ENCODE measurements at regions not wholly inside any gene's neighbourhood (a gene's known extent, or its start where the extent isn't known, plus 50 kb on each side); places are given as distances from the start of the nearest gene placed in this dataset.

GRCh38 chr3:70899816-70900215 is 587.4 kb upstream of the MDFIC2 start:
- DNase-seq: no peak

- no peak for DNase-seq
These were observed 577.6 kb upstream of the MDFIC2 start for GRCh38 chr3:70890020-70890394.

- no peak for DNase-seq
These were observed 577.0 kb upstream of the MDFIC2 start for GRCh38 chr3:70889162-70890019.

- DNase-seq: no peak
These were observed 573.2 kb upstream of the MDFIC2 start for GRCh38 chr3:70885636-70886035.

GRCh38 chr3:70882104-70882503 is 569.7 kb upstream of the MDFIC2 start:
- no peak for DNase-seq

GRCh38 chr3:70880421-70880820 is 568.0 kb upstream of the MDFIC2 start:
- DNase-seq: no peak

GRCh38 chr3:70876154-70876553 is 563.7 kb upstream of the MDFIC2 start:
- no peak for DNase-seq

GRCh38 chr3:70874196-70874595 is 561.8 kb upstream of the MDFIC2 start:
- no peak for DNase-seq

GRCh38 chr3:70873686-70874085 is 561.2 kb upstream of the MDFIC2 start:
- DNase-seq: no peak

- no peak for DNase-seq
These were observed 559.6 kb upstream of the MDFIC2 start for GRCh38 chr3:70871909-70872656.

GRCh38 chr3:70870576-70870975 is 558.1 kb upstream of the MDFIC2 start:
- DNase-seq: no peak

- no peak for DNase-seq
These were observed 556.1 kb upstream of the MDFIC2 start for GRCh38 chr3:70868561-70868960.

GRCh38 chr3:70863049-70863448 is 550.6 kb upstream of the MDFIC2 start:
- no peak for DNase-seq

GRCh38 chr3:70861855-70862254 is 549.4 kb upstream of the MDFIC2 start:
- DNase-seq: no peak

- no peak for DNase-seq
These were observed 548.8 kb upstream of the MDFIC2 start for GRCh38 chr3:70861234-70861633.

GRCh38 chr3:70857916-70858315 is 545.5 kb upstream of the MDFIC2 start:
- no peak for DNase-seq

- no peak for DNase-seq
These were observed 544.1 kb upstream of the MDFIC2 start for GRCh38 chr3:70856414-70857162.

GRCh38 chr3:70855149-70855548 is 542.7 kb upstream of the MDFIC2 start:
- no peak for DNase-seq

- no peak for DNase-seq
These were observed 541.7 kb upstream of the MDFIC2 start for GRCh38 chr3:70854108-70854507.

GRCh38 chr3:70853161-70853944 is 540.9 kb upstream of the MDFIC2 start:
- DNase-seq: no peak

GRCh38 chr3:70849911-70850699 is 537.7 kb upstream of the MDFIC2 start:
- DNase-seq: no peak

Data from NCI-H1048 (cell line).